ENCODE measurements at regions not wholly inside any gene's neighbourhood (a gene's known extent, or its start where the extent isn't known, plus 50 kb on each side); places are given as distances from the start of the nearest gene placed in this dataset.

GRCh38 chr6:91697010-91697695 lies 1110.3 kb upstream of the MAP3K7 start:
- H3K4me1 ChIP-seq: peaks cover 0 to 2% (median 0%) of the 10 kb centered on the region in 4 donors
- TF ChIP-seq POLR2A (IDR thresholded peaks at IDR 0.05) (no peak), CTCF (IDR thresholded peaks at IDR 0.05) (no peak)
- H3K9me3 ChIP-seq: no peaks in the 10 kb centered on the region
- no peak for ATAC-seq
- WGBS (ENCODE audit: insufficient coverage, low coverage, low lambda C conversion rate, missing lambda C conversion rate): 79% methylated on average over 3 of the region's 3 CpGs
- H3K36me3 ChIP-seq: no peaks in the 10 kb centered on the region
- H3K27me3 ChIP-seq: no peaks in the 10 kb centered on the region
- DNase-seq: no peak
- H3K27ac ChIP-seq: no peak overlapping the region
- H3K4me3 ChIP-seq: no peak overlapping the region
- intact Hi-C loops (cut with DNase I): no loop called here

- ATAC-seq: no peak
- Histone ChIP-seq H3K27me3 (no peaks in the 10 kb centered on the region), H3K36me3 (no peaks in the 10 kb centered on the region), H3K4me1 (peaks cover 0 to 2% (median 0%) of the 10 kb centered on the region in 4 donors), H3K9me3 (no peaks in the 10 kb centered on the region), H3K4me3 (no peak overlapping the region), H3K27ac (no peak overlapping the region)
- DNase-seq: no peak
- WGBS (ENCODE audit: insufficient coverage, low coverage, low lambda C conversion rate, missing lambda C conversion rate): 53% methylated on average over 3 of the region's 3 CpGs
- no peak for TF ChIP-seq POLR2A (IDR thresholded peaks at IDR 0.05)
- TF ChIP-seq CTCF (IDR thresholded peaks at IDR 0.05): no peak
- intact Hi-C loops (cut with DNase I): no loop called here
Measured at GRCh38 chr6:91695221-91695620, 1108.3 kb upstream of the MAP3K7 start.

- Histone ChIP-seq H3K27ac (no peak overlapping the region), H3K9me3 (no peaks in the 10 kb centered on the region), H3K36me3 (no peaks in the 10 kb centered on the region), H3K4me1 (peaks cover 0 to 2% (median 0%) of the 10 kb centered on the region in 4 donors), H3K27me3 (no peaks in the 10 kb centered on the region), H3K4me3 (no peak overlapping the region)
- DNase-seq: no peak
- intact Hi-C loops (cut with DNase I): no loop called here
- WGBS (ENCODE audit: insufficient coverage, low coverage, low lambda C conversion rate, missing lambda C conversion rate): 62% methylated on average over 6 of the region's 6 CpGs
- TF ChIP-seq POLR2A (IDR thresholded peaks at IDR 0.05) (no peak), CTCF (IDR thresholded peaks at IDR 0.05) (no peak)
- no peak for ATAC-seq
Measured at GRCh38 chr6:91694016-91694654, 1107.3 kb upstream of the MAP3K7 start.

- Histone ChIP-seq H3K4me1 (no peaks in the 10 kb centered on the region), H3K36me3 (no peaks in the 10 kb centered on the region), H3K4me3 (no peak overlapping the region), H3K27me3 (no peaks in the 10 kb centered on the region), H3K9me3 (no peaks in the 10 kb centered on the region), H3K27ac (no peak overlapping the region)
- no peak for ATAC-seq
- WGBS (ENCODE audit: insufficient coverage, low coverage, low lambda C conversion rate, missing lambda C conversion rate): 76% methylated on average over 6 of the region's 6 CpGs
- intact Hi-C loops (cut with DNase I): no loop called here
- no peak for DNase-seq
- TF ChIP-seq POLR2A (IDR thresholded peaks at IDR 0.05) (no peak), CTCF (IDR thresholded peaks at IDR 0.05) (no peak)
Measured at GRCh38 chr6:91691449-91691848, 1104.6 kb upstream of the MAP3K7 start.
